D721Med (cell line): ENCODE measurements at regions not wholly inside any gene's neighbourhood (a gene's known extent, or its start where the extent isn't known, plus 50 kb on each side); places are given as distances from the start of the nearest gene placed in this dataset.

Experiments
- DNase-seq: peaks from one replicate; pipeline ENCODE4 v3.0.0; 2011; ENCODE audit warnings: low spot score; ENCODE audit not compliant: insufficient read length
- FAIRE-seq: peaks from 2 replicates; lab custom pipeline; 2011; peaks lifted over from hg19 to GRCh38; lab: Jason Lieb, UNC
- TF ChIP-seq, protein P1 (sequence below): IDR thresholded peaks from 2 replicates; pipeline ENCODE4 v1.5.1; 2012; ENCODE audit warnings: mild to moderate bottlenecking, control low read depth; ENCODE audit not compliant: insufficient read depth; ENCODE audit errors: missing control alignments

DNA sequence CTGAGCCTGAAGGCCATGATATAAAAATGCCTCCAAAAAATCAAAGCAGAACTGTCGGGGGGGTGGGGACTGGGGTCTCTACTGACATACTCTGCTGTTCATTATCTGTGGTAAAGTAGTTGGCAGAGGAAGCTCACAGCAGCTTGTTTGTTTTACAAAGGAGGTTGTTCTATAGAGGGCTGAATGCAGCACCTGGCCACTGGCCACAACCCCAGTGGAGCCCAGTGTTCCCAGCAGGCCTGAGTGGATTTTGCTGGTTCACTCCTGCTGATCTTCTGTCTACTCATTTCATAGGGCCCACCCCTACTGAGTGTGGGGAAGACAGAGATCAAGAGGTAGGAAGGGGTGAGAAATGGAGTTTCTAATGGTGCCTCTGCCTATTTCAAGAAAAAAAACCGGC is 125.5 kb downstream of the DIPK2A start:
- no peak for DNase-seq
- FAIRE-seq, result no peak
- TF ChIP-seq, protein P1, sequence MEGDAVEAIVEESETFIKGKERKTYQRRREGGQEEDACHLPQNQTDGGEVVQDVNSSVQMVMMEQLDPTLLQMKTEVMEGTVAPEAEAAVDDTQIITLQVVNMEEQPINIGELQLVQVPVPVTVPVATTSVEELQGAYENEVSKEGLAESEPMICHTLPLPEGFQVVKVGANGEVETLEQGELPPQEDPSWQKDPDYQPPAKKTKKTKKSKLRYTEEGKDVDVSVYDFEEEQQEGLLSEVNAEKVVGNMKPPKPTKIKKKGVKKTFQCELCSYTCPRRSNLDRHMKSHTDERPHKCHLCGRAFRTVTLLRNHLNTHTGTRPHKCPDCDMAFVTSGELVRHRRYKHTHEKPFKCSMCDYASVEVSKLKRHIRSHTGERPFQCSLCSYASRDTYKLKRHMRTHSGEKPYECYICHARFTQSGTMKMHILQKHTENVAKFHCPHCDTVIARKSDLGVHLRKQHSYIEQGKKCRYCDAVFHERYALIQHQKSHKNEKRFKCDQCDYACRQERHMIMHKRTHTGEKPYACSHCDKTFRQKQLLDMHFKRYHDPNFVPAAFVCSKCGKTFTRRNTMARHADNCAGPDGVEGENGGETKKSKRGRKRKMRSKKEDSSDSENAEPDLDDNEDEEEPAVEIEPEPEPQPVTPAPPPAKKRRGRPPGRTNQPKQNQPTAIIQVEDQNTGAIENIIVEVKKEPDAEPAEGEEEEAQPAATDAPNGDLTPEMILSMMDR, result no peak

DNA sequence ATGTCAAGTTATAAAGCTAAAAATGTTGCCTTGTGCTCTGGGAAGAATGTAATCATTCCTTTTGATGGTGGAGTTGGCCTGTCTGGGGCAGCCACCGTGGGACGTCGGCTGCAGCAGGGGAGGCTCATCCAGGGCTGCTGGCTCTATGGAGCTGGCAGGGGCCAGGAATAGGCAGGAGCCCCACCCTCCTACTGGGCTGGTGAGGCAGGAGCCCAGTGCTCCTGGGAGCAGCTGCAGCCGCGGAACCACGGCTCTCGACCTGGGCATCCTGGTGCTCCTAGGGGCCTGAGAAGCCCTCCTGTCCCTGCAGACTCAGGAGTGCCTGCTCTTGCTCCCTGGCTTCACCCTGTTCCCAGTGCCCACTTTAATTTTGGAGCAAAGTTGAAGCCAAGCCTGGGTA is 127.1 kb downstream of the DIPK2A start:
- DNase-seq, result no peak
- FAIRE-seq, result no peak
- TF ChIP-seq, protein P1, result no peak

DNA sequence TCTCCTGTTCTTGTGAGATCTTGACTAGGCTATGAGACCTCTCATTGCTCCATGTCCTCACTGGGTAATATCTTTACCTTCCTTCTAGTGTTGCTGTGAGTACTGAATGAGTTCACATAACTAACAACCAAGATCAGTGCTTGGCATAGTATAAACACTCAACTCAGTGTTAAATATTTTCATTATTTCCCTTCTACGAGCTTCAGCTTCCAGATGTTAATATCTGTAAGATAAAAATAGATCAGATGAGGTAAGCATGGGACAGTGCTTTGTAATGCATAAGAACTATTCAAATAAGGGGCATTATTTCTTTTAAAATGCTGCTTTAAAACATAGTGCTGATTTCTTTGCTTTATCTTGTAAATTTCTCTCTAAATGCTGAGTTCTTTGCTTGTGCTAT is 130.8 kb downstream of the DIPK2A start:
- TF ChIP-seq, protein P1, result no peak
- FAIRE-seq, result peak; percentile 61
- DNase-seq, result no peak

DNA sequence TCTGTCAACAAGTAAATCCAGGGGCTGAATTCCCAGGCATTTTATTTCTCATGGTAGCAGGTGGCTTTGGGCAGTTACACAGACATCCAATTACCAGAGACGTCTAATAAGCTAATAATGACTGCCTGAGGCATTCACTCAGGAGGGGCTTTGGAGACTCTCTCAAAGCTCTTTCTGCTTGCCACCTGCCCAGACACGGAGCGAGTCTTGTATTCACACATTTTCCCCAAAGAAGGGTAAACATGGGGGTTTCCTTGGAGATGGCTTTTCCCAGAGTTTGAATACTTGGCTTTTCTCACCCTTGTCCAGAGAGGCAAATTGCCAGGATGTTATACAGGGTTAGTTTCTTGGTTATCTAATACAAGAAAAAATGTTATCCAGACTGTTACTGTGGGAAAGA is 132.6 kb downstream of the DIPK2A start:
- FAIRE-seq (peak; percentile 41), DNase-seq (no peak)
- TF ChIP-seq, protein P1, result no peak

DNA sequence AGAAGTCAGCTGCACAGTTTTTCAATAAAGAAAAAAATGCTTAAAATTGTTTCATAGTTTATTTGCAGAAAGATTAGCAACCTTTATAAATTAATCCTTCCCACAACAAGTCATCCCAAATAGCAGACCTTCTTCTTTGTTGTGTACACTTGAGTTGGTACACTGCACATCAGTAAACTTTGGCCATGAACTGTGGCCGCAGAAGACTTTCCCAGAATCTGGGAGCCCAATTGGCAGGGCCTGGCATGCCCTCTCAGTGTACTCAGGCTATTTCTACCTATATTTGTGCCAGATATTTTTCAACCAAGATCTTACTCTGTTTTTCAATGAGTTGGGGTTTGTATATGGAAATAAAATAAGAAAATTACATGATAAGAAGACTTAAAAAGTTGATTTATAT is 133.1 kb downstream of the DIPK2A start:
- FAIRE-seq, result no peak
- DNase-seq, result no peak
- TF ChIP-seq, protein P1, result no peak

DNA sequence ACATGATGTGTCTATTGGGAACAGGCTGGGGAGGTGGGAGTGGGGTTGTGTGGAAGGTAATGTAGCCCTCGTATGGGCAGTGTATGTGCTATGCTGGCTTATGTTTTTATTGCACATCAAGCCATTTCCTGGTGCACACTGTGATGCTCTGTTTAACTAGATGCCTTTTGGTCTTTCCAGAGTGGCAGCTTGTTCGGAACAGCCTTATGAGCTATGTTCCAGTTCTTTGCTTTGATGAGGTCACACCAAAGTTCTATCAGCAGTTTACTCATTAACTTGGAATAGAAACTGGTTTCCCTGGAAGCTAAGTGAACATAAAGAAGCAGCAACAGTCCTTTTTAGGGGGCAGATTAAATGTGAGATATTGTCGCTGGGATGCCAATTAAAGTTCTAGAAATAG is 133.9 kb downstream of the DIPK2A start:
- DNase-seq (no peak), FAIRE-seq (no peak)
- TF ChIP-seq, protein P1, result no peak

DNA sequence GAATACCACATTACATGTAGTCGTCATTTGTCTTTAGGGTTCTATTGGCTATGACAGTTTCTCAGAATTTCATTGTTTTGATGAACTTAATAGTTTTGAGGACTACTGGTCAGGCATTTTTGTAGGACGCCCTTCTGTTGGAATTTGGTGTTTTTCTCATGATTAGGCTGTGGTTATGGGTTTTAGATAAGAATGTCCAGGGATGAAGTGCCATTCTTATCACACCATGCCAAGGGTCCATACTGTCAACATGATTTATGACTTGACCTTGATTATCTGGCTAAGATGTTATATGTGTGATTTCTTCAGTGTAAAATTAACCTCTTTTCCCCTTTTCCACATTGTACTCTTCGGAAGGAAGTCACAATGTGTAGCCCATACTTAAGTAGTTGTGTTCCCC is 135.3 kb downstream of the DIPK2A start:
- FAIRE-seq (peak; percentile 16), DNase-seq (no peak)

More for the DNA sequence above, 135.3 kb downstream of the DIPK2A start:
- TF ChIP-seq, protein P1, result no peak
